ENCODE measurements at regions not wholly inside any gene's neighbourhood (a gene's known extent, or its start where the extent isn't known, plus 50 kb on each side); places are given as distances from the start of the nearest gene placed in this dataset.

- no peak for DNase-seq
These were observed 50.2 kb upstream of the CDK1 start for GRCh38 chr10:60728056-60728455.

GRCh38 chr10:60726257-60726656 is 52.0 kb upstream of the CDK1 start:
- no peak for DNase-seq

GRCh38 chr10:60722623-60723022 is 55.7 kb upstream of the CDK1 start:
- DNase-seq = no peak

GRCh38 chr10:60719721-60720120 is 58.6 kb upstream of the CDK1 start:
- DNase-seq = no peak

GRCh38 chr10:60718886-60719285 is 59.4 kb upstream of the CDK1 start:
- DNase-seq = no peak

- no peak for DNase-seq
These were observed 60.4 kb upstream of the CDK1 start for GRCh38 chr10:60717852-60718251.

GRCh38 chr10:60714233-60714632 is 64.0 kb upstream of the CDK1 start:
- no peak for DNase-seq

- no peak for DNase-seq
These were observed 66.8 kb upstream of the CDK1 start for GRCh38 chr10:60711496-60711895.

- DNase-seq = no peak
These were observed 68.2 kb upstream of the CDK1 start for GRCh38 chr10:60710041-60710440.

GRCh38 chr10:60708666-60709065 is 69.6 kb upstream of the CDK1 start:
- DNase-seq = no peak

- DNase-seq = no peak
These were observed 70.4 kb upstream of the CDK1 start for GRCh38 chr10:60707841-60708240.

- no peak for DNase-seq
These were observed 72.1 kb upstream of the CDK1 start for GRCh38 chr10:60706146-60706545.

GRCh38 chr10:60705376-60705775 is 72.9 kb upstream of the CDK1 start:
- no peak for DNase-seq

- no peak for DNase-seq
These were observed 73.8 kb upstream of the CDK1 start for GRCh38 chr10:60704471-60704870.

GRCh38 chr10:60703266-60704041 is 74.8 kb upstream of the CDK1 start:
- no peak for DNase-seq

GRCh38 chr10:60687679-60688078 is 90.6 kb upstream of the CDK1 start:
- no peak for DNase-seq

- DNase-seq = no peak
These were observed 94.2 kb upstream of the CDK1 start for GRCh38 chr10:60684091-60684490.

GRCh38 chr10:60681103-60681502 is 97.2 kb upstream of the CDK1 start:
- DNase-seq = no peak

GRCh38 chr10:60679388-60679990 is 98.8 kb upstream of the CDK1 start:
- no peak for DNase-seq

- no peak for DNase-seq
These were observed 99.3 kb upstream of the CDK1 start for GRCh38 chr10:60678978-60679377.

GRCh38 chr10:60677531-60678129 is 100.6 kb upstream of the CDK1 start:
- DNase-seq = no peak

GRCh38 chr10:60675236-60675635 is 103.0 kb upstream of the CDK1 start:
- DNase-seq = no peak

- DNase-seq = no peak
These were observed 108.8 kb upstream of the CDK1 start for GRCh38 chr10:60669501-60669900.

GRCh38 chr10:60666221-60666620 is 112.1 kb upstream of the CDK1 start:
- no peak for DNase-seq
